GM12872 (cell line): ENCODE measurements at regions not wholly inside any gene's neighbourhood (a gene's known extent, or its start where the extent isn't known, plus 50 kb on each side); places are given as distances from the start of the nearest gene placed in this dataset.

Source experiments
- CTCF ChIP-seq: IDR thresholded peaks from 3 replicates; pipeline ENCODE4 v1.5.1; 2011; ENCODE audit warnings: low read depth, mild to moderate bottlenecking, low read length, moderate library complexity; ENCODE audit not compliant: insufficient read depth

DNA sequence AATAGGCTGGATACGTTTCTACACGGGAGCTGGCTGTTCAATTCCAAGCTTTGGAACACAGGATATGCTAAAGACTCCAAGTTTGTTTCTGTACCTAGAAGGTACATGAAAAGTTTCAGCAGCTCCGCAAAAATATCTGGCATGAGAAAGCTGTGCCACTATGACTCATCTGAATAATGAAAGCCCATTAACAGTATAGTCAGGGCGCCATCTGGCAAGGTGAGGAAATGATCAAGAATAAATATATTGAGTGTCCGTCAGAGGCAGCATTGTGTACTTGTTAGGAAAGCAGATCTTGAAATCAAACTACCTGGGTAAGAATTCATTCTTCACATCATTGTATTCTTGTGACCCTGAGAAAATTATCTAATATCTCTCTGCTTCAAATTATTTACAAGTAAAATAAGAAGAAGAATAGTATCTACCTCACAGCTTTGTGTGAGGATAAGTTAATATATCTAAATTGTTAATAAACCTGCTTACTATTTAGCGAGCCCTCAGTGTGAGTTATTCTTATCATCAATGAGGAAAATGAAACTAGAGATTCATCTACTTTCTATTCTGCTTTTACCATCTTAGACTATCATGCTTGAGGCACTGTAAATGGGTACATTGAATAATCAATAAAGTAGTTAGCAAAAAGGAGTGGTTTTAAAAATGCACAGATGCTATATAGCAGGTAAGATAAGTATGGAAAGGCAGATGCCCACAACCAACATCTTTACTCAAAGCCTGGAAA lies 53.5 kb downstream of the FSCB start:
- no peak for TF ChIP-seq CTCF

GRCh38 chr14:44449680-44450079 lies 57.4 kb downstream of the FSCB start:
- no peak for TF ChIP-seq CTCF

DNA sequence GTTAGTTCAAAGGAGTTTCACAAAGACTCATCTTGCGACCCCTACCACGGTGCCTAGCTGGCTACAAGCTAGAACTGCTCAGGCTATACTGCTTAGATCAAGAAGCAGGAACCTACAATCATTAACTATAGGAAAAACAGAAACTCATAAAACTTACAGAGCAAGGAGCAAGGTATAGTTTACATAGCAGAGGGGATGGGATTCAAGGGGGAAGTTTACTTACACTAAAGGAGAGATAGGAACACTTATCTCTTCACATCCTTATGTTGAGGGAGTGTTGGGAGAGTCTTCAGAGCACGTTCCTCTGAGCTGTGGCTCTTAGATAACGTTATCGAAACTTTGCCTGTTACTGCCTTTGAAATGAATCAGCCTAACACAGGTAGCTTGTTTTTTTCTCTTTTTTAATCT lies 58.1 kb downstream of the FSCB start:
- no peak for TF ChIP-seq CTCF

DNA sequence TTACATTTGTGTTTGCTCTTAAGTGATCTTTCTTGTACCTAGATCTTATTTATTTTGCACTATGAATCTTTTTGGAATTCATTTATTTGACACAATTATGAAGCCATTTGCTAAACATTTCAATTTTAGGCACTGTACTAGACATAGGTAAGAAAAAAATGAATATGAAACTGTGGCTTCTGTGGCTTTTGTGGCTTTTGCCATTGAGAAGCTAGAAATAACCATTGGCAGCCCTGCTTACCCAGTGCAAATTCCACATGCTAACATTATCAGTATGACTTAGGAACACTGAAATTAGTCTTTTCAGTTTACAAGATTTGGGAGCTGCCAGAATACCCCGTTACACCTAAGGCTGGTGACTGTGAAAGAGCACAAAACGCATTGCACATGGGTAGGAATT lies 60.1 kb downstream of the FSCB start:
- no peak for TF ChIP-seq CTCF

DNA sequence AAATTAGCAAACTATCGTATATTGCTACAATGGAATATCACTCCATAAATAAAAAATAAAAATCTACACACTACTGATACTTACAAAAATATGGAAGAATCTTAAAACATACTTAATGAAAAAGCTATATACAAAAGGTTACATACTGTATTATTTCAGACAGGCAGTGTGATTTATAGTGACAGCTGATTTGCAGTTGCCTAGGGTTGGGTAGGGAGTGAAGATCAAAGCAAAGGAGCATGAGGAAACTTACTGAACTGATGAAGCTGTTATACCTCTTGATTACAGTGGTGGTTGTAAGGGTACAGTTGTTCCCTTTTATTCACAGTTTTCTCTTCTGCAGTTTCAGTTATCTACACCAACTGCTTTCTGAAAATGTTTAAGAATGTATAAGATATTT lies 62.6 kb downstream of the FSCB start:
- TF ChIP-seq CTCF: no peak

- TF ChIP-seq CTCF: no peak
Measured at GRCh38 chr14:44438936-44439335, 68.1 kb downstream of the FSCB start.

DNA sequence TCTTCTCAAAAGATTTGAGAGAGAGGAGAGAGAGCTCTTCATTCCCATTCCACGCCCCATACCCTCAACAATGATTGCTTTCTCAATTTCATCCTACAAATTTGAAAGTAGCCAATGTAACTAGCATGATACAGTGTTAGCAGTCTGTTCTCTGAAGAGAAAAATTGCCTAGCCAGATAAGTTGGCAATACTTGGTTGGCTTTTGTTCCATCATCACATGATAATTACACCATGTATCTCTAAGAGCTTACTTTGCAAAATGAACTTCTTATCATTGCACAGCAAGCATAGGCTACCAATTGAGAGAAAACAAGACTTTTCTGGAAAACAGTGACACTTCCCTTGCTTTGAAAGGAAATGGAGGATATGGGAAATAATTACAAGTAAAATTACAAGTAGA lies 68.9 kb downstream of the FSCB start:
- TF ChIP-seq CTCF: no peak

DNA sequence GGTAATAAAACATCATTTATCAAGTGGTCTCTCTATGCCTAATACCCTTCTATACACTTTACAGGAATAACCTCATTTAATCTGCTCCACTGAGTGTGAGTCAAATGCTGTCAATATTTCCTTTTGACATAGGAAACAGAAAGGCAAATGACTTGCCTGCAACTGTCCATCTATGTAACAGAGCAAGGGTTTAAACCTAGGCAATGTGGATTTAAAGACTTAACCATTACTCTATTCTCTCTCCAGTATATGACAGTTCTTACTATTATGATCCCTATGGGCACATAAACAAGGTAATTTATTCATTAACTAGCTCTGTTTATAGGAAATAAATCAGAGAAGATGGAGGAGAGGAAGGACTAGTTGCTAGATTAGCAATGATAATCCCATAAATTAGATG lies 70.6 kb downstream of the FSCB start:
- no peak for TF ChIP-seq CTCF
